Tibial nerve (tissue), 3 donors: ENCODE measurements at regions not wholly inside any gene's neighbourhood (a gene's known extent, or its start where the extent isn't known, plus 50 kb on each side); places are given as distances from the start of the nearest gene placed in this dataset.

ENCODE experiments used
- CTCF ChIP-seq, 5 experiments: fragments of 200-600 bp in 3 of 5; fragments of 450-650 bp in 2 of 5; sonication (generic) in 3 of 5; IDR thresholded peaks; one replicate each; pipeline ENCODE4 v1.5.1; 2016 to 2019; ENCODE audit warnings: antibody characterized with exemption in 5 of 5, mild to moderate bottlenecking in 3 of 5, moderate library complexity in 2 of 5
- POLR2A ChIP-seq, 2 donors: fragments of 450-650 bp; IDR thresholded peaks; one replicate each; pipeline ENCODE4 v1.6.1; 2017; ENCODE audit warnings: antibody characterized with exemption in 2 of 2, mild to moderate bottlenecking in 2 of 2, moderate library complexity in 2 of 2

GRCh38 chr5:28281351-28281750, 1243.0 kb upstream of the CDH9 start:
- TF ChIP-seq CTCF (IDR thresholded peaks at IDR 0.05) = no peak
- TF ChIP-seq POLR2A (IDR thresholded peaks at IDR 0.05) = no peak
